K562 (cell line): ENCODE measurements at regions not wholly inside any gene's neighbourhood (a gene's known extent, or its start where the extent isn't known, plus 50 kb on each side); places are given as distances from the start of the nearest gene placed in this dataset.

Source experiments
- CBX1 ChIP-seq: sonication (generic); IDR thresholded peaks from 2 replicates; pipeline ENCODE4 v1.6.1; 2016; ENCODE audit warnings: antibody characterized with exemption, low read depth, mild to moderate bottlenecking
- FIP1L1 ChIP-seq: fragments of 200-400 bp; formaldehyde crosslinking; IDR thresholded peaks from 2 replicates; pipeline ENCODE4 v1.6.1; 2018; ENCODE audit warnings: mild to moderate bottlenecking, low read depth, low read length; ENCODE audit not compliant: poor library complexity, severe bottlenecking
- FOXK1 ChIP-seq: sonication (generic); formaldehyde crosslinking; IDR thresholded peaks from 2 replicates; pipeline ENCODE4 v1.8.0; 2022; ENCODE audit warnings: missing genetic modification reagents, mild to moderate bottlenecking, borderline replicate concordance
- POLR2A ChIP-seq: fragments of 450-650 bp; conservative IDR thresholded peaks from 2 replicates; pipeline ENCODE4 v1.6.1; 2016
- POLR2AphosphoS5 ChIP-seq: IDR thresholded peaks from 2 replicates; pipeline ENCODE4 v1.6.1; 2011; ENCODE audit warnings: mild to moderate bottlenecking, low read depth, low read length, moderate library complexity; ENCODE audit not compliant: control insufficient read depth, insufficient read depth
- ZKSCAN8 ChIP-seq: fragments of 200-800 bp; sonication (Bioruptor generic); IDR thresholded peaks from 2 replicates; pipeline ENCODE4 v1.6.1; 2016; ENCODE audit warnings: missing genetic modification characterization, missing compliant biosample characterization
- ZNF76 ChIP-seq: fragments of 250-450 bp; sonication (Bioruptor Pico); IDR thresholded peaks from 2 replicates; pipeline ENCODE4 v1.4.0; 2020; ENCODE audit warnings: mild to moderate bottlenecking, moderate library complexity, borderline replicate concordance
- TF ChIP-seq, protein P1 (sequence below), 2 experiments: IDR thresholded peaks; 2 replicates each; pipeline ENCODE4 v1.6.1; 2012; ENCODE audit warnings: improper control_type of control experiment in 2 of 2, low read depth in 2 of 2, low read length in 2 of 2, borderline replicate concordance in 1 of 2
- TF ChIP-seq, protein P2 (sequence below): fragments of 450-650 bp; conservative IDR thresholded peaks from 2 replicates; pipeline ENCODE4 v1.6.1; 2016; ENCODE audit warnings: missing genetic modification characterization, low read depth, mild to moderate bottlenecking, control low read depth, missing compliant biosample characterization
- TF ChIP-seq, protein P3 (sequence below): sonication (generic); formaldehyde crosslinking; IDR thresholded peaks from 2 replicates; pipeline ENCODE4 v1.8.1; 2022; ENCODE audit warnings: missing genetic modification reagents
- TF ChIP-seq, protein P4 (sequence below): sonication (generic); formaldehyde crosslinking; IDR thresholded peaks from 2 replicates; pipeline ENCODE4 v1.9.0; 2022; ENCODE audit warnings: mild to moderate bottlenecking, missing genetic modification reagents

DNA sequence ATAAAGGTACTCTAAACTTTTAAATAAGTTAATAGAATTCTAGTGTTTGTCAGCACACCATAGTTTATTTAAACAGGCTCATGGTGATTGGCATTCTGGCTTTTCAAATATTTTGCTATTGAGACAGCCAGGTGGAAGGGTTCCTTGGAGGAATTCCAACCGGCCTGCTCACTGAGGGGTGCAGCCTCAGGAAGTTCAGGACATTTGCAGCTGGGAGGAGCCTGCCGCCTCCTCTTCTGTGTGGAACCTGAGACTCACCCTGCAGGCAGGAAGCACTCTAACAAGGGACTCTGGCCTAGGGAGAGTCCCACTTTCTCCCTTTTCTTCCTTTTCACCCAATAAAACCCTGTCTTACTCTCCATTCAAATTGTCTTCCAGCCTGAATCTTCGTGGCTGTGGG is 1328.0 kb downstream of the FSTL5 start:
- TF ChIP-seq, protein P1, sequence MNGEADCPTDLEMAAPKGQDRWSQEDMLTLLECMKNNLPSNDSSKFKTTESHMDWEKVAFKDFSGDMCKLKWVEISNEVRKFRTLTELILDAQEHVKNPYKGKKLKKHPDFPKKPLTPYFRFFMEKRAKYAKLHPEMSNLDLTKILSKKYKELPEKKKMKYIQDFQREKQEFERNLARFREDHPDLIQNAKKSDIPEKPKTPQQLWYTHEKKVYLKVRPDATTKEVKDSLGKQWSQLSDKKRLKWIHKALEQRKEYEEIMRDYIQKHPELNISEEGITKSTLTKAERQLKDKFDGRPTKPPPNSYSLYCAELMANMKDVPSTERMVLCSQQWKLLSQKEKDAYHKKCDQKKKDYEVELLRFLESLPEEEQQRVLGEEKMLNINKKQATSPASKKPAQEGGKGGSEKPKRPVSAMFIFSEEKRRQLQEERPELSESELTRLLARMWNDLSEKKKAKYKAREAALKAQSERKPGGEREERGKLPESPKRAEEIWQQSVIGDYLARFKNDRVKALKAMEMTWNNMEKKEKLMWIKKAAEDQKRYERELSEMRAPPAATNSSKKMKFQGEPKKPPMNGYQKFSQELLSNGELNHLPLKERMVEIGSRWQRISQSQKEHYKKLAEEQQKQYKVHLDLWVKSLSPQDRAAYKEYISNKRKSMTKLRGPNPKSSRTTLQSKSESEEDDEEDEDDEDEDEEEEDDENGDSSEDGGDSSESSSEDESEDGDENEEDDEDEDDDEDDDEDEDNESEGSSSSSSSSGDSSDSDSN (IDR thresholded peaks at IDR 0.05; ENCODE audit: borderline replicate concordance in 1 of 2, low read depth in 2 of 2, low read length in 2 of 2) = no peak
- no peak for TF ChIP-seq CBX1
- TF ChIP-seq FIP1L1 = no peak
- TF ChIP-seq FOXK1 (CRISPR knock-in tag) = no peak
- TF ChIP-seq, protein P2, sequence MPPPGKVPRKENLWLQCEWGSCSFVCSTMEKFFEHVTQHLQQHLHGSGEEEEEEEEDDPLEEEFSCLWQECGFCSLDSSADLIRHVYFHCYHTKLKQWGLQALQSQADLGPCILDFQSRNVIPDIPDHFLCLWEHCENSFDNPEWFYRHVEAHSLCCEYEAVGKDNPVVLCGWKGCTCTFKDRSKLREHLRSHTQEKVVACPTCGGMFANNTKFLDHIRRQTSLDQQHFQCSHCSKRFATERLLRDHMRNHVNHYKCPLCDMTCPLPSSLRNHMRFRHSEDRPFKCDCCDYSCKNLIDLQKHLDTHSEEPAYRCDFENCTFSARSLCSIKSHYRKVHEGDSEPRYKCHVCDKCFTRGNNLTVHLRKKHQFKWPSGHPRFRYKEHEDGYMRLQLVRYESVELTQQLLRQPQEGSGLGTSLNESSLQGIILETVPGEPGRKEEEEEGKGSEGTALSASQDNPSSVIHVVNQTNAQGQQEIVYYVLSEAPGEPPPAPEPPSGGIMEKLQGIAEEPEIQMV (tag) = no peak
- TF ChIP-seq ZKSCAN8 (CRISPR knock-in tag) = no peak
- TF ChIP-seq, protein P3, sequence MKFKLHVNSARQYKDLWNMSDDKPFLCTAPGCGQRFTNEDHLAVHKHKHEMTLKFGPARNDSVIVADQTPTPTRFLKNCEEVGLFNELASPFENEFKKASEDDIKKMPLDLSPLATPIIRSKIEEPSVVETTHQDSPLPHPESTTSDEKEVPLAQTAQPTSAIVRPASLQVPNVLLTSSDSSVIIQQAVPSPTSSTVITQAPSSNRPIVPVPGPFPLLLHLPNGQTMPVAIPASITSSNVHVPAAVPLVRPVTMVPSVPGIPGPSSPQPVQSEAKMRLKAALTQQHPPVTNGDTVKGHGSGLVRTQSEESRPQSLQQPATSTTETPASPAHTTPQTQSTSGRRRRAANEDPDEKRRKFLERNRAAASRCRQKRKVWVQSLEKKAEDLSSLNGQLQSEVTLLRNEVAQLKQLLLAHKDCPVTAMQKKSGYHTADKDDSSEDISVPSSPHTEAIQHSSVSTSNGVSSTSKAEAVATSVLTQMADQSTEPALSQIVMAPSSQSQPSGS (CRISPR knock-in tag) = no peak
- TF ChIP-seq, protein P4, sequence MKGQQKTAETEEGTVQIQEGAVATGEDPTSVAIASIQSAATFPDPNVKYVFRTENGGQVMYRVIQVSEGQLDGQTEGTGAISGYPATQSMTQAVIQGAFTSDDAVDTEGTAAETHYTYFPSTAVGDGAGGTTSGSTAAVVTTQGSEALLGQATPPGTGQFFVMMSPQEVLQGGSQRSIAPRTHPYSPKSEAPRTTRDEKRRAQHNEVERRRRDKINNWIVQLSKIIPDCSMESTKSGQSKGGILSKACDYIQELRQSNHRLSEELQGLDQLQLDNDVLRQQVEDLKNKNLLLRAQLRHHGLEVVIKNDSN (CRISPR knock-in tag) = no peak
- no peak for TF ChIP-seq POLR2AphosphoS5
- no peak for TF ChIP-seq ZNF76 (CRISPR knock-in tag)
- TF ChIP-seq POLR2A = no peak
